NCI-H2227 (cell line): ENCODE measurements at regions not wholly inside any gene's neighbourhood (a gene's known extent, or its start where the extent isn't known, plus 50 kb on each side); places are given as distances from the start of the nearest gene placed in this dataset.
A peak's percentile ranks its signal among the peaks of the same experiment; 100 is the strongest.
"Not testable (repeated sequence)": the region's sequence is repeated elsewhere in the genome, so short reads cannot be mapped to it uniquely, and the experiment has no call there.

Experiments used
- DNase-seq: peaks from one replicate; lab custom pipeline; 2025; ENCODE audit not compliant: unreplicated experiment; lab: John Stamatoyannopoulos, UW

- DNase-seq = no peak
Observed at GRCh38 chr1:199089393-199090122, 450.7 kb downstream of the PTPRC start.

GRCh38 chr1:199095628-199096027, 456.8 kb downstream of the PTPRC start:
- not testable (repeated sequence) for DNase-seq

GRCh38 chr1:199096591-199096990, 457.8 kb downstream of the PTPRC start:
- no peak for DNase-seq

- DNase-seq = no peak
Observed at GRCh38 chr1:199098468-199098867, 459.6 kb downstream of the PTPRC start.

- no peak for DNase-seq
Observed at GRCh38 chr1:199101139-199101538, 462.3 kb downstream of the PTPRC start.

GRCh38 chr1:199101635-199102034, 462.8 kb downstream of the PTPRC start:
- DNase-seq = no peak

- no peak for DNase-seq
Observed at GRCh38 chr1:199102239-199102638, 463.4 kb downstream of the PTPRC start.

GRCh38 chr1:199109160-199109559, 470.3 kb downstream of the PTPRC start:
- no peak for DNase-seq

GRCh38 chr1:199112365-199112764, 473.5 kb downstream of the PTPRC start:
- DNase-seq = no peak

- peak; percentile 10 for DNase-seq
Observed at GRCh38 chr1:199113265-199113869, 474.5 kb downstream of the PTPRC start.

- DNase-seq = no peak
Observed at GRCh38 chr1:199116488-199116887, 477.6 kb downstream of the PTPRC start.

- DNase-seq = no peak
Observed at GRCh38 chr1:199121047-199121446, 482.2 kb downstream of the PTPRC start.

- no peak for DNase-seq
Observed at GRCh38 chr1:199122085-199122484, 483.2 kb downstream of the PTPRC start.

- DNase-seq = no peak
Observed at GRCh38 chr1:199122532-199123311, 483.9 kb downstream of the PTPRC start.

- no peak for DNase-seq
Observed at GRCh38 chr1:199123615-199124014, 484.8 kb downstream of the PTPRC start.

GRCh38 chr1:199124351-199124750, 485.5 kb downstream of the PTPRC start:
- no peak for DNase-seq

- no peak for DNase-seq
Observed at GRCh38 chr1:199129247-199129646, 490.4 kb downstream of the PTPRC start.

GRCh38 chr1:199132006-199132405, 493.2 kb downstream of the PTPRC start:
- no peak for DNase-seq

- peak; percentile 18 for DNase-seq
Observed at GRCh38 chr1:199135901-199136300, 497.1 kb downstream of the PTPRC start.

GRCh38 chr1:199138061-199138460, 499.2 kb downstream of the PTPRC start:
- no peak for DNase-seq

- DNase-seq = no peak
Observed at GRCh38 chr1:199149591-199149990, 510.8 kb downstream of the PTPRC start.

- no peak for DNase-seq
Observed at GRCh38 chr1:199150756-199151155, 511.9 kb downstream of the PTPRC start.
